ENCODE measurements at regions not wholly inside any gene's neighbourhood (a gene's known extent, or its start where the extent isn't known, plus 50 kb on each side); places are given as distances from the start of the nearest gene placed in this dataset.

DNA sequence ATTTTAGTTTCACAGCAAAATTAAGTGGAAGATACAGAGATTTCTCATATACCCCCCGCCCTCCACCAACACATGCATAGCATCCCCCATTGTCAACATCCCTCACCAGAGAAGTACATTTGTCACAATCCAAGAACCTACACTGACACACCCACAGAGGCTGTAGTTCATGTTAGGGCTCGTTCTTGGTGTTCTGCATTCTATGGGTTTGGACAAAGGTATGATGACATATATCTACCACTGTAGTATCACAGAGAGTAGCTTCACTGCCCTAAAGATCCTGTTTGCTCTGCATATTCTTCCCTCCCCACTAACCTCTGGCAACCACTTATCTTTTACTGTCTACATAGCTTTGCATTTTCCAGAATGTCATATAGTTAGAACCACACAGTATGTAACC, 444.6 kb upstream of the DCN start:
- no peaks in the 10 kb centered on the region for H3K36me3 ChIP-seq (ENCODE audit: insufficient read depth, low read length)
- DNase-seq (ENCODE audit: low read depth), result no peak
- H3K4me1 ChIP-seq (ENCODE audit: insufficient read depth, low read length), result no peaks in the 10 kb centered on the region
- no peak overlapping the region for H2AFZ ChIP-seq (ENCODE audit: low read depth, low read length)
- no peaks in the 10 kb centered on the region for H3K79me2 ChIP-seq (ENCODE audit: insufficient read depth, low read length)
- no peak overlapping the region for H3K9ac ChIP-seq (ENCODE audit: low read length)
- Mint-ChIP-seq H3K4me1 (ENCODE audit: low read depth, unreplicated experiment) (no peaks in the 10 kb centered on the region), H3K36me3 (ENCODE audit: low read depth, unreplicated experiment) (no peaks in the 10 kb centered on the region), H3K27ac (ENCODE audit: unreplicated experiment) (no peak overlapping the region), H3K4me3 (ENCODE audit: unreplicated experiment) (no peak overlapping the region), H3K27me3 (ENCODE audit: low read depth, unreplicated experiment) (no peaks in the 10 kb centered on the region), H3K9me3 (ENCODE audit: unreplicated experiment) (peaks cover 2% of the 10 kb centered on the region)
- H3K27me3 ChIP-seq (ENCODE audit: insufficient read depth, low read length), result no peaks in the 10 kb centered on the region
- H3K4me2 ChIP-seq (ENCODE audit: low read length), result no peak overlapping the region
- no peak for FAIRE-seq
- H3K4me3 ChIP-seq (ENCODE audit: insufficient read depth, low read depth, low read length), result no peak overlapping the region
- TF ChIP-seq, protein P1, sequence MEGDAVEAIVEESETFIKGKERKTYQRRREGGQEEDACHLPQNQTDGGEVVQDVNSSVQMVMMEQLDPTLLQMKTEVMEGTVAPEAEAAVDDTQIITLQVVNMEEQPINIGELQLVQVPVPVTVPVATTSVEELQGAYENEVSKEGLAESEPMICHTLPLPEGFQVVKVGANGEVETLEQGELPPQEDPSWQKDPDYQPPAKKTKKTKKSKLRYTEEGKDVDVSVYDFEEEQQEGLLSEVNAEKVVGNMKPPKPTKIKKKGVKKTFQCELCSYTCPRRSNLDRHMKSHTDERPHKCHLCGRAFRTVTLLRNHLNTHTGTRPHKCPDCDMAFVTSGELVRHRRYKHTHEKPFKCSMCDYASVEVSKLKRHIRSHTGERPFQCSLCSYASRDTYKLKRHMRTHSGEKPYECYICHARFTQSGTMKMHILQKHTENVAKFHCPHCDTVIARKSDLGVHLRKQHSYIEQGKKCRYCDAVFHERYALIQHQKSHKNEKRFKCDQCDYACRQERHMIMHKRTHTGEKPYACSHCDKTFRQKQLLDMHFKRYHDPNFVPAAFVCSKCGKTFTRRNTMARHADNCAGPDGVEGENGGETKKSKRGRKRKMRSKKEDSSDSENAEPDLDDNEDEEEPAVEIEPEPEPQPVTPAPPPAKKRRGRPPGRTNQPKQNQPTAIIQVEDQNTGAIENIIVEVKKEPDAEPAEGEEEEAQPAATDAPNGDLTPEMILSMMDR (IDR thresholded peaks at IDR 0.05; ENCODE audit: insufficient read depth, low read depth, low read length), result no peak
- TF ChIP-seq EZH2 (IDR thresholded peaks at IDR 0.05; ENCODE audit: insufficient read depth, low read length), result no peak
- H3K27ac ChIP-seq (ENCODE audit: low read depth, low read length), result no peak overlapping the region
- no peaks in the 10 kb centered on the region for H4K20me1 ChIP-seq (ENCODE audit: insufficient read depth, low read length)
- H3K9me3 ChIP-seq (ENCODE audit: insufficient read depth, low read depth, low read length), result no peaks in the 10 kb centered on the region

DNA sequence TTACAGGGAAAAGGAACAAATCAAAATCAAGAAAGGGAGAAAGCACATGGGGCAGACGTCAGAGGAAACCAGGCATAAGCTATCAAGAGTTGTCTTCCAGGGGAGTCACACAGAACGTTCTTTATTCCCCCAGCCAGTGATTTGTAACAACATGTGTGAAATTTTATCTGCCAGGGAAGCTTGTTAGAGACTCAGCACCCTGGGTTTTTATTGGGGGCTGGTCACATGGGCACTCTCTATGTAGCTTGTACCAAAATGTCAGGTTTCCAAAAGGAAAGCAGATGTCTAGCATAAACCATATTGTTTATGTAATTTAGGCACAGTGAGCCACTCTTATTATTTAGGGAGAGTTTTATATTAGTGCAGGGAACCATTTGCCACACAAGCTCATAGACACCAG, 440.4 kb upstream of the DCN start:
- Histone ChIP-seq H3K27ac (ENCODE audit: low read depth, low read length) (no peak overlapping the region), H3K9me3 (ENCODE audit: insufficient read depth, low read depth, low read length) (no peaks in the 10 kb centered on the region), H3K4me3 (ENCODE audit: insufficient read depth, low read depth, low read length) (no peak overlapping the region), H3K79me2 (ENCODE audit: insufficient read depth, low read length) (no peaks in the 10 kb centered on the region), H3K4me2 (ENCODE audit: low read length) (no peak overlapping the region), H3K9ac (ENCODE audit: low read length) (no peak overlapping the region), H3K36me3 (ENCODE audit: insufficient read depth, low read length) (no peaks in the 10 kb centered on the region), H4K20me1 (ENCODE audit: insufficient read depth, low read length) (no peaks in the 10 kb centered on the region), H3K4me1 (ENCODE audit: insufficient read depth, low read length) (no peaks in the 10 kb centered on the region), H3K27me3 (ENCODE audit: insufficient read depth, low read length) (no peaks in the 10 kb centered on the region), H2AFZ (ENCODE audit: low read depth, low read length) (no peak overlapping the region)
- Mint-ChIP-seq H3K27ac (ENCODE audit: unreplicated experiment) (no peak overlapping the region), H3K9me3 (ENCODE audit: unreplicated experiment) (peaks cover 2% of the 10 kb centered on the region), H3K4me3 (ENCODE audit: unreplicated experiment) (no peak overlapping the region), H3K36me3 (ENCODE audit: low read depth, unreplicated experiment) (no peaks in the 10 kb centered on the region), H3K27me3 (ENCODE audit: low read depth, unreplicated experiment) (no peaks in the 10 kb centered on the region), H3K4me1 (ENCODE audit: low read depth, unreplicated experiment) (peaks cover 3% of the 10 kb centered on the region)
- TF ChIP-seq, protein P1 (IDR thresholded peaks at IDR 0.05; ENCODE audit: insufficient read depth, low read depth, low read length), result no peak
- TF ChIP-seq EZH2 (IDR thresholded peaks at IDR 0.05; ENCODE audit: insufficient read depth, low read length), result no peak
- FAIRE-seq, result no peak
- DNase-seq (ENCODE audit: low read depth), result no peak

DNA sequence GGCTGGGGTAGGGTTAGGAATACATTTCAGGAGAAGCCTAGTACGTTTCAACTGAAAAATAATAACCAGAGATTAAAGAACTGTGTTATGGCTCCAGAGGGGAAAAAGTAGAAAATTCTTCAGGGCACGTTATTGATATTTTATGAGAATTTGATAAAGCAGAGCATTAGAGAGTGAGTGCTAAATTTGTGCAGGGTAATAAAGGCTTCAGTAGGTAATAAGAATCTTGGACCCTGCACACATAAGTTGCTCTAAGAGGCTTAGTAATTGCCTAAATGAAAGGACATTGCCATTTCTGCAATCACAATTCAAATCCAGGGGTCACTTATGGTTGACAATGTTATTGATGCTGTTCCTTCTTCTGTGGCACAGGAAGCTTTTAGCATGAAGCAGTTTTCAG, 439.4 kb upstream of the DCN start:
- DNase-seq (ENCODE audit: low read depth), result no peak
- H3K27me3 Mint-ChIP-seq (ENCODE audit: low read depth, unreplicated experiment), result no peaks in the 10 kb centered on the region

More for the DNA sequence above, 439.4 kb upstream of the DCN start:
- H3K27ac ChIP-seq (ENCODE audit: low read depth, low read length), result no peak overlapping the region
- Mint-ChIP-seq H3K27ac (ENCODE audit: unreplicated experiment) (no peak overlapping the region), H3K36me3 (ENCODE audit: low read depth, unreplicated experiment) (no peaks in the 10 kb centered on the region), H3K4me1 (ENCODE audit: low read depth, unreplicated experiment) (peaks cover 7% of the 10 kb centered on the region), H3K9me3 (ENCODE audit: unreplicated experiment) (peaks cover 2% of the 10 kb centered on the region), H3K4me3 (ENCODE audit: unreplicated experiment) (no peak overlapping the region)
- H3K36me3 ChIP-seq (ENCODE audit: insufficient read depth, low read length), result no peaks in the 10 kb centered on the region
- H4K20me1 ChIP-seq (ENCODE audit: insufficient read depth, low read length), result no peaks in the 10 kb centered on the region
- no peak overlapping the region for H2AFZ ChIP-seq (ENCODE audit: low read depth, low read length)
- no peak for FAIRE-seq
- no peak overlapping the region for H3K4me2 ChIP-seq (ENCODE audit: low read length)
- H3K4me3 ChIP-seq (ENCODE audit: insufficient read depth, low read depth, low read length), result no peak overlapping the region
- no peaks in the 10 kb centered on the region for H3K79me2 ChIP-seq (ENCODE audit: insufficient read depth, low read length)
- H3K27me3 ChIP-seq (ENCODE audit: insufficient read depth, low read length), result no peaks in the 10 kb centered on the region
- H3K9me3 ChIP-seq (ENCODE audit: insufficient read depth, low read depth, low read length), result no peaks in the 10 kb centered on the region
- H3K4me1 ChIP-seq (ENCODE audit: insufficient read depth, low read length), result no peaks in the 10 kb centered on the region
- H3K9ac ChIP-seq (ENCODE audit: low read length), result no peak overlapping the region
- TF ChIP-seq, protein P1 (IDR thresholded peaks at IDR 0.05; ENCODE audit: insufficient read depth, low read depth, low read length), result no peak
- no peak for TF ChIP-seq EZH2 (IDR thresholded peaks at IDR 0.05; ENCODE audit: insufficient read depth, low read length)
